Lower lobe of right lung (tissue), 2 donors: ENCODE measurements at regions not wholly inside any gene's neighbourhood (a gene's known extent, or its start where the extent isn't known, plus 50 kb on each side); places are given as distances from the start of the nearest gene placed in this dataset.
"Not testable (repeated sequence)": the region's sequence is repeated elsewhere in the genome, so short reads cannot be mapped to it uniquely, and the experiment has no call there.

ENCODE experiments used
- ATAC-seq, 2 donors: fragments of 200-7000 bp; cut with Tn5 transposase; one replicate each; pipeline ENCODE4 v1.9.1; 2020 to 2022; ENCODE audit warnings: mild to moderate bottlenecking in 2 of 2, moderate library complexity in 2 of 2
- DNase-seq: peaks from one replicate; pipeline ENCODE4 v3.0.0-alpha.2; 2020
- H3K27ac ChIP-seq: fragments of 200-600 bp; one replicate; pipeline ENCODE4 v1.8.0; 2022
- H3K27me3 ChIP-seq: fragments of 200-600 bp; one replicate; pipeline ENCODE4 v1.8.0; 2022; ENCODE audit warnings: low read depth
- H3K36me3 ChIP-seq: fragments of 200-600 bp; one replicate; pipeline ENCODE4 v1.8.0; 2022; ENCODE audit warnings: mild to moderate bottlenecking
- H3K4me1 ChIP-seq: fragments of 200-600 bp; one replicate; pipeline ENCODE4 v1.8.0; 2022
- H3K4me3 ChIP-seq: fragments of 200-600 bp; one replicate; pipeline ENCODE4 v1.8.0; 2022; ENCODE audit warnings: mild to moderate bottlenecking
- H3K9me3 ChIP-seq: fragments of 200-600 bp; one replicate; pipeline ENCODE4 v1.8.0; 2022
- CTCF ChIP-seq: fragments of 200-600 bp; IDR thresholded peaks from one replicate; pipeline ENCODE4 v1.8.0; 2022; ENCODE audit warnings: antibody characterized with exemption, mild to moderate bottlenecking
- intact Hi-C: fragments of 100-400 bp; cut with DNase I; formaldehyde crosslinking; loops from one replicate; pipeline ENCODE4 v1.11.0; 2022
- donor health status: DM: no; HTN: yes; CAD: no; lungs with severe emphysema.

GRCh38 chr3:63135367-63135766 lies 142.7 kb upstream of the SYNPR start:
- Histone ChIP-seq H3K4me1 (no peaks in the 10 kb centered on the region), H3K4me3 (no peak overlapping the region), H3K36me3 (no peaks in the 10 kb centered on the region), H3K9me3 (no peaks in the 10 kb centered on the region), H3K27ac (no peak overlapping the region), H3K27me3 (no peaks in the 10 kb centered on the region)
- DNase-seq (no peak), ATAC-seq (peak; percentile 45 to 63)
- intact Hi-C loops: no loop called here
- no peak for TF ChIP-seq CTCF

- intact Hi-C loops: not testable (repeated sequence)
These were observed 141.9 kb upstream of the SYNPR start for GRCh38 chr3:63136249-63136648.

GRCh38 chr3:63142681-63143080 lies 135.4 kb upstream of the SYNPR start:
- intact Hi-C loops: no loop called here
- no peaks in the 10 kb centered on the region for H3K4me1 ChIP-seq
- no peak overlapping the region for H3K27ac ChIP-seq
- no peaks in the 10 kb centered on the region for H3K36me3 ChIP-seq
- no peak overlapping the region for H3K4me3 ChIP-seq
- TF ChIP-seq CTCF: no peak
- H3K27me3 ChIP-seq: no peaks in the 10 kb centered on the region
- DNase-seq (no peak), ATAC-seq (no peak)
- H3K9me3 ChIP-seq: no peaks in the 10 kb centered on the region

More at GRCh38 chr3:63136249-63136648, 141.9 kb upstream of the SYNPR start:
- not testable (repeated sequence) for H3K27ac ChIP-seq, ATAC-seq, H3K36me3 ChIP-seq, DNase-seq, H3K4me1 ChIP-seq, H3K4me3 ChIP-seq, H3K9me3 ChIP-seq, H3K27me3 ChIP-seq

GRCh38 chr3:63146154-63146553 lies 132.0 kb upstream of the SYNPR start:
- ATAC-seq (no peak), DNase-seq (no peak)
- Histone ChIP-seq H3K36me3 (no peaks in the 10 kb centered on the region), H3K9me3 (no peaks in the 10 kb centered on the region), H3K27ac (no peak overlapping the region), H3K4me1 (no peaks in the 10 kb centered on the region), H3K27me3 (no peaks in the 10 kb centered on the region), H3K4me3 (no peak overlapping the region)
- no peak for TF ChIP-seq CTCF
- intact Hi-C loops: no loop called here

- Histone ChIP-seq H3K4me3 (no peak overlapping the region), H3K36me3 (no peaks in the 10 kb centered on the region), H3K9me3 (no peaks in the 10 kb centered on the region), H3K27me3 (no peaks in the 10 kb centered on the region), H3K4me1 (no peaks in the 10 kb centered on the region), H3K27ac (no peak overlapping the region)
- no peak for TF ChIP-seq CTCF
- DNase-seq (no peak), ATAC-seq (no peak)
- intact Hi-C loops: no loop called here
These were observed 127.2 kb upstream of the SYNPR start for GRCh38 chr3:63150880-63151279.

GRCh38 chr3:63151897-63152296 lies 126.2 kb upstream of the SYNPR start:
- ATAC-seq: no peak
- Histone ChIP-seq H3K27ac (no peak overlapping the region), H3K9me3 (no peaks in the 10 kb centered on the region), H3K27me3 (no peaks in the 10 kb centered on the region), H3K4me3 (no peak overlapping the region), H3K36me3 (no peaks in the 10 kb centered on the region), H3K4me1 (no peaks in the 10 kb centered on the region)
- TF ChIP-seq CTCF: no peak
- intact Hi-C loops: no loop called here
- no peak for DNase-seq
